Inflammatory macrophage (primary cell): ENCODE measurements at regions not wholly inside any gene's neighbourhood (a gene's known extent, or its start where the extent isn't known, plus 50 kb on each side); places are given as distances from the start of the nearest gene placed in this dataset.
"Not testable (repeated sequence)": the region's sequence is repeated elsewhere in the genome, so short reads cannot be mapped to it uniquely, and the experiment has no call there.

ENCODE experiments used
- DNase-seq, 2 donors: peaks; one replicate each; pipeline ENCODE4 v3.0.0-alpha.2; 2020 to 2022

- no peak for DNase-seq
These were observed 129.5 kb downstream of the B3GNT2 start for GRCh38 chr2:62325398-62325797.

GRCh38 chr2:62321380-62322289, 125.7 kb downstream of the B3GNT2 start:
- DNase-seq: no peak

DNA sequence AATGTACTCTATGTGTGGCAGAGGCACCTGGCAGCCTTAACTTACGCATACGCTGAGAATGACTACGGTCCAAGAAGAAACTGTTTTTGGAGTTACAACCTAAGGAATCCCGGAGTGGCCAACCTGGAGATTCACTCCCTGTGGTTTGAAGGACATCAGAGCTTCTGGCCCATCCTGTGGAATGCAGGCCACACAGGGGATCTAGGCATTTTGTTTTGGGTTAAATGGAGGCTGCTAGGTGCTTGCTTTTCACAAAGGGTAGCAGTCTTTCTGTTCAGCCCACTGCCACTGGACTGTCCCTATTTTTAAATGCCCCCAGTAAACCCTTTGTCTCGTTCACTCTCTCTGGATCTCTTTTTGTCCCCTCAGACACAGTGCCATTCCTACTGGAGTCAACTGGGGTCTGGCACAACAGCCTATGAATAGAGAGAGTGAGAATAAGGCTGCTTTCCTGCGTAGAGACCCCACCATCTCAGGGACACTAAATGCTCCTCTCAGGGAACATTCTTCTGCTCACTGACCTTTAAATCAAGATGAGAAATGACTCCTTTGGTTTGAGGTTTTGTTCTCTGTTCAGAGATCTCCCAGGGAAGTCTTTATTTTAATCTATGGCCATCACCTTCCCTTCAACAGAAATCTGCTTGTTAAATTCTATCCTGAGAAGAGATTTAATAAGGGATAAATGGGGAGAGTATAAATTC, 124.9 kb downstream of the B3GNT2 start:
- no peak for DNase-seq

GRCh38 chr2:62320137-62320536, 124.2 kb downstream of the B3GNT2 start:
- not testable (repeated sequence) for DNase-seq

DNA sequence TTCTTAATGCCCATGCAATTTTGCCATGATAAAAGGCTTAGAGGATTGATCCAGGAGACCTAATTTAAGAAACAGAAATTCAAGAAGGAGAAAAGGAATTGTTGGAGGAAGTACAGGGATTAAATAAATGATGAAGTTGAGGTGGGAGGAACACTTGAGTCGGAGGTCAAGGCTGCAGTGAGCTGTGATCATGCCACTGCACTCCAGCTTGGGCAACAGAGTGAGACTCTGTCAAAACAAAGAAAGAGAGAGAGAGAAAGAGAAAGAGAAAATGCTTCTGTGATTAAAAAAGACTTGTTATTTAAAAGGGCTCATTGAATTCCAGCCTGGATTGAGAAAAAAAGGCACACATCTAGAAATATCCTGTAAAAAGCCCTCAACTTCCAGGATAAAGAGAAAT, 123.2 kb downstream of the B3GNT2 start:
- DNase-seq: peak; percentile 18 to 21

- DNase-seq: no peak
These were observed 119.6 kb downstream of the B3GNT2 start for GRCh38 chr2:62315476-62315875.

- no peak for DNase-seq
These were observed 118.4 kb downstream of the B3GNT2 start for GRCh38 chr2:62314291-62314690.

GRCh38 chr2:62313449-62314227, 117.7 kb downstream of the B3GNT2 start:
- DNase-seq: no peak

DNA sequence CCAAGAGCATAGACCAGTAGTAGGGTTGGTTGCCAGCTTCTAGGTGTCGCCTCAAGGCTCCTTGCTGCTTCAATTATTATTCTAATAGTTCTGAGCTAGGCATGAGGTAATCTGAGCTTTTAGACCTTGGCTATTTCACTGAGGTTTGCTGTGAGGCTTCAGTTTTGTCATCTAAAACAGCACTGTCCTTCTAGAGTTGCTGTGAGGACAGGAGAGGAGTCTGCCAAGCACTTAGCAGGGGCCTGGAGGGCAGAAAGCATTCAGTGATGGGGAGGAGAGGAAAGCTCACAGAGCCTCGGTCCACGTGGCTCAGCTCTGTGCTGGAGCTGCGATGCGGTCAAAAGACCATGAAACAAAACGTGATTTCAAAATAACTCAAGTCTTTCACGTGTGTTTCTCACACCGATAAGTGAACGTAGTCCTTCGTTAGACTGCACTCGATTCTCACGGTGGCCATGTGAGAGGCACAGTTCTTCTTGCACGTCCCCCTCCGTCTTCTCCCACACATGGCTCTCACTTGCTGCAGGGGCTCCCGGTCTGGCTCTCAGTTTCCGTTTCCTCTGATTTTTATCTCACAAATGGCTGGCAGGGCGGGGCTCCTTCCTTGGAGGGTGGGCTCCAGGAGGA, 113.7 kb downstream of the B3GNT2 start:
- no peak for DNase-seq

DNA sequence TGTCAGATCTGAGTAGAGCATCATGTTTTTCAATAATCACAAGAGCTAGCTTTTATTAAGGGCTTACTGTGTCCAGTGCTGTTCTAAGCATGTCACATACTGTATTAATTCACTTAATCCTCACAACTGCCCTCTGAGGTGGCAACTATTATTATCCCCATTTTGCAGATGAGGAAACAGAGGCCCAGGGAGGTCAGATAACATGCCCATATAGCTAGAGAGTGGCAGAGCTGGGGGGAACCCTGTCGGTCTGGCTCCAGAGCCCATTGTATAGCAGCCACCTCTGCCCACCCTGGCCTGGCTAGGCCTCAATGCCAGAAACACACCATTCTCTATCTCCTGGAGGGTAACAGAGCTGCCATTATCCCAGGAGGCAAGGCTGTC, 113.2 kb downstream of the B3GNT2 start:
- no peak for DNase-seq

DNA sequence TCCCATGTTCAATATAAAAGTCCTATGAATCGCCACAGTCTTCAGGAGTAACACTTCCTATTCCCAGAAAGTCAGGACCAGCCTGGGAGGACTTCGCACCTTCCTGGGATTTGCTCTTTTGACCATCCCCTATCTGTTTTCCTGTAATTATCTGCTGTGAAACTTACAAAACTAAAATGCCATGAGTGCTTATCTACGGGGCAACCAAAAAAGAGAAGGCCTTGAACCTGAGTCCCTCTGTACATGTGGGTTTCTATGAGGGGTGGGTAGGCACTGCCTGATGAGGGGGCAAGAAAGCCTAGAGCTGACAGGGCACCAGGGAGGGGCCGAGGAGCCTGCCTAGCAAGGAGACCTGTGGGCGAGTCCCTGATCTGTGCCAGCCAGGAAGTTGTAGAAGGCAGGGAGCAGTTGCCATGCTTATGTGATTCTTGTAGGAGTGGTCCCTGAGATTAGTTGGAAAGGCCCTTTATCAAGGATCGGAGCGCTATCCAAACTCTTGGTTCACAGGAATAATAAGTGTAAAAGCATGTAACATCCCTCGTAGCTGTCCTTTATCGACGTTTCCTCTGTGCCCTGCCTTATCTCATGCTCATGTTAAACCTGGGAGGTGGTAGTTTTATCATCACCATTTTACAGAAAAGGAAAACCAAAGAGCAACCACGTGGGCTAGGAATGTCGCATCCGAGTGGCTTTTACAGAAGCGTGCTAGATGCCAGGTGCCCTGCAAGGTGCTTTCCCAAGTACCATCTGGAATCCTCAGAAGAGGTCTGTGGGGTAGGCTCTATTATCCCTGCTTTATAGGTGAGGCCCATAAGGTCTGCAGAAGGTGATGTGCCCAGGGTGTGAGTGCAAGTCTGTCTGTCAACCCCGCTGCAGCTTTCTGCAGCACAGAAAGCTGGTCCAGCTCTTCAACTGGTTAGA, 111.8 kb downstream of the B3GNT2 start:
- DNase-seq: no peak

DNA sequence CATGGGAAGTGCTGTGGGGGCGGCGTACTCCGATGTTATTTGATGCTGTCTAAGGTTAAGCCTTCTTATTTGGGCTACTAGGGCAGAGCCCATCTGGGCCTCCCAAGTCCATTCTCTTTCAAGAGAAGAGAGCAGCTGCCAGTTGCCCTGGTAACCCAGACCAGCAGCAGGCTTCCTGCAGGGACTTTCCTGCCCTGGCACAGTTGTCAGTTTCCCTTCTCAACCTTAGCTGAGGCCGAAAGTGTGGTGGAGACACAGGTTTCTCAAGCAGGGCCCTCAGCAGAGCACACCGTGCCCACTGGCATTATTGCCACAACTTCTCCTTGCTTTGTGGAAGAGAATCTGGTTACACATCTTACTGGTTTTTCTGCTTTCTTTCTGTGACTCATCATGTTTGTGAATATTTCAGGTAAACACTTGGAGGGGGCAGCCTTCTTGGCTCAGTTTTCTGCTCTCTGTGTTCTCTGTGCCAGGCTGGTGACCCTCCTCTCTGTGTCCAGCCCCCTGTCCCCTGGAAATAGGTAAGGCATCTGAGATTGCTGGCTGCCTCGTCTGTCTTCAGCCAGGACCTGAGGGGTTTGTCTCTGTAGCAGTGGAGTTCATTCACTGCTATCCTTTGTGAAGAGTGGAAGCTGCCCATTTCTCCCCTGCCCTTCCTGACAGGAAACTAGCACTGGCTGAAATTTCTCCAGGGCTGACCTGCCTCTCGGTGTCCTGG, 111.0 kb downstream of the B3GNT2 start:
- peak; percentile 30 to 38 for DNase-seq

GRCh38 chr2:62305421-62306176, 109.7 kb downstream of the B3GNT2 start:
- no peak for DNase-seq

DNA sequence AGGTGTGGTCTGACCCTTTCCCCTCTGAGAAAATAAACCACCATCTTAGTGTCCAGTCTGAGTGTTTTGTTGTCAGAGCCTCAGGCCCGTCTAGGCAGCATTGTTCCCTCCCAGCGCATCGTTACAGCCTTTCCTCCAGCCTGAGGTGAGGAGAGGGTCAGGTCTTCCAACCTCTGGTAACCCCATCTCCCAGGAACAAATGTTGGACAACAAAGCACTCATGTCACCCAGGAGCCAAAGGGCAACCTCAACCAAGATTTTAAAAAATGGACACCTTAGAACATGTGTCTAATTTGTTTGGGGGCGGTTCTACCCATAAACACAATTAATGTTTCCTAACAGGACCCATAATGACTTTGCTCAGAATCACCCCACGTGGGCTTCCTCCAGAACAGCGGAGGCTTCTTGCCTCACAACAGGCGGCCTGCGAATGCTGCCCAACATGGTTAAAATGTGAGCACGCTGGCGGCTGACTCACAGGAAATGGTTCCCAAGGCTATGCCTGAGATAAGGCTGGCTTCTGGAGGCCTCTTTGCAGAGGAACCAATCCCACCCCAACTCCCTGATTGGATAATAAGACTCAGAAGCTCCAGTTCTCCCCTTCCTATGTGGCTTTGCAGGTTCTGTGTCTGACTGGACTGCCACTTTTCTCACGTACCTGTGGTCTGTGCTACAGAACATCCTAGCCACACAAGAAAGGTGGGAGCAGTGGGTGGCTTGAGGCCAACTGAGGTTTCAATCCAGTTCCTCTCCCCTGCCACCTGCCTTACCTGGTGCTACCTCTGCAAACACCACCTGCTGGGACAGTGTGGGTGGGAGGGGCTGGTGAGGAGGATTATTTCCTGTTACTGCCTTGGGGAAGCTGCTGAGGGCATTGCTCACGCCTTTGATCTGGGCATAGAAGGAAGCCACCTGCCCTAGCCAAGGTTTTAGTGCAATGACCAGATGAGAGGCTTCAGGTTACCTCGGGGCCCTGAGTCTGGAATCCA, 108.8 kb downstream of the B3GNT2 start:
- peak; percentile 91 to 93 for DNase-seq

DNA sequence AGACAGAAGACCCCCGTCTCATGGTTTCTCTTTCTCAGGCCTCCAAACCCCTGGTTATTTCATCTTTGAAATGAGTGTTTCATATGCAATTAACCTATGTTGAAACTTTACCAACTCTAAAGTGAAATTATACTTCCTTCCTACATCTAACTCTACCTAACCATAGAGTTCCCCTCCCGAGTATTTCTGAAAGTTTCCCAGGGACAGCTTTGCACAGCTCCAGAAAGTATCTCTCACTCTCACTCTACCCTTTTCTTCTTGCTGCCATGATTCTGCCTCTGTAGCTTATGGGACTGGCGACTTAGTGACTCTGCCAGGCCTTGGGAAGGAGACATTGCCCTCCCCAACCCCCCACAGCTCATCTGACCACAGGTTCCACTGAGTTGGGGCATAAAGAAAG, 107.9 kb downstream of the B3GNT2 start:
- DNase-seq: peak in 1 of 2 donors; percentile 69

- no peak for DNase-seq
These were observed 106.9 kb downstream of the B3GNT2 start for GRCh38 chr2:62302631-62303435.

DNA sequence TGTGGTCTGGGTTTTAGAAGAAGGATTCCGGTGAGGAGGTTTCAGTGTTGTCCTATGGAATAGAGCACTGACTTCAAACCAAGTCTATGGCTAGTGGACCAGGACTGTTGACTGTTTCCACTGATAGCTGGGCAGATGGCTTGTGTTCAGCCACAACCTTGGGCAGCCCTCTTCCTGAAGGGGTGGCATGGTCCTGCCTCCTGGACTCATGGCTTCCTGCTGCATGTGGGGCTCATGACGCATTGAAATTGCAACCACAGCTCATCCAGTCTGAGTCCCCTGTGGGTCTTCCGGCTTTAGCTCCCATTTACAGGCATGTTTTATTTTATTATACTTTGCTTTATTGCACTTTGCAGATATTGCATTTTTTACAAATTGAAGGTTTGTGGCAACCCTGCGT, 105.0 kb downstream of the B3GNT2 start:
- DNase-seq: peak in 1 of 2 donors; percentile 31

DNA sequence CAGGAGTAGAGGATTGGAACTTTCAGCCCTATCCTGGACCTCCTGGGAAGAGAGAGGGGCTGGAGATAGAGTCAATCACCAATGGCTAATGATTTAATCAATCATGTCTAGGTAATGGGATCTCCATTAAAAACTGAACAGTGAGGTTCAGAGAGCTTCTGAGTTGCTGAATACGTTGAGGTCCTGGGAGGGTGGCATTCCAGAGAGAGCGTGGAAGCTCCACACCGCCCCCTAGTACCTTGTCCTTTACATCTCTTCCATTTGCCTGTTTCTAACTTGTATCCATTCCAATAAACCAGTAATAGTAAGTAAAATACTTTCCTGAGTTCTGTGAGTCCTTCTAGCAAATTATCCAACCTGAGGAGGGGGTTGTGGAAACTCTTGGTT, 101.7 kb downstream of the B3GNT2 start:
- peak in 1 of 2 donors; percentile 11 for DNase-seq
